ENCODE measurements at regions not wholly inside any gene's neighbourhood (a gene's known extent, or its start where the extent isn't known, plus 50 kb on each side); places are given as distances from the start of the nearest gene placed in this dataset.

DNA sequence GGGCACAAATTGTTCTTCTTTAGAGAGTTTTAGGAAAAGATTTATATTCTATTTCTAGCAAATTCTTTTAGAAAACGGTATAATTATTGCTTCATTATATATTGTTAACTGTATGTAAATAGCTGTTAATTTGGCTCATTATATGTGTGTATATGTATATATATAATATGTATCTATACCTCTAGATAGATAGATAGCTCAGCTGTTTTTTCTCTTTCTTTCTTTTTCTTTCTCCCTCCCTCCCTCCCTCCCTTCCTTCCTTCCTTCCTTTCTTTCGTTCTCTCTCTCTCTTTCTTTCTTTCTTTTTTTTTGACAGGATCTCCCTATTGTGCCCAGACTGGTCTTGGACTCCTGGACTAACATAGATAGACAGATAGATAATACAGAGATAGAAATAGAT, 1538.8 kb downstream of the PCDH7 start:
- TF ChIP-seq GATA3 (IDR thresholded peaks at IDR 0.05; ENCODE audit: low read depth, low read length) (no peak), GATA2 (IDR thresholded peaks at IDR 0.05; ENCODE audit: low read depth, low read length) (no peak)

DNA sequence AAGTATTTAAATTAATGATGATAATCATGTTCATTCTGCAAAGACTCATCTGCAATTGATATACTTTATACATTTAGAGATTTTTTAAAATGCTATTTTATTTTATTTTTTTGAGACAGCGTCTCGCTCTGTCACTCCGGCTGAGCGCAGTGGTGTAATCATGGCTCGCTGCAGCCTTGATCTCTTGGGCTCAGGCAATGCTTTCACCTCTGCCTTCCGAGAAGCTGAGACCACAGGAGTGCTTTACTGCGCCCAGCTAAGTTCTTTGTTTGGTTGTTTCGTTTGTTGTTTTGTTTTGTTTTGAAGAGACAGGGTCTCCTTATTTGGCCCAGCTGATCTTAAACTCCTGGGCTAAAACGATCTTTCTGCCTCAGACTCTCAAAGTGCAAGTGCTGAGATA, 1541.0 kb downstream of the PCDH7 start:
- TF ChIP-seq GATA3 (IDR thresholded peaks at IDR 0.05; ENCODE audit: low read depth, low read length) (no peak), GATA2 (IDR thresholded peaks at IDR 0.05; ENCODE audit: low read depth, low read length) (no peak)

DNA sequence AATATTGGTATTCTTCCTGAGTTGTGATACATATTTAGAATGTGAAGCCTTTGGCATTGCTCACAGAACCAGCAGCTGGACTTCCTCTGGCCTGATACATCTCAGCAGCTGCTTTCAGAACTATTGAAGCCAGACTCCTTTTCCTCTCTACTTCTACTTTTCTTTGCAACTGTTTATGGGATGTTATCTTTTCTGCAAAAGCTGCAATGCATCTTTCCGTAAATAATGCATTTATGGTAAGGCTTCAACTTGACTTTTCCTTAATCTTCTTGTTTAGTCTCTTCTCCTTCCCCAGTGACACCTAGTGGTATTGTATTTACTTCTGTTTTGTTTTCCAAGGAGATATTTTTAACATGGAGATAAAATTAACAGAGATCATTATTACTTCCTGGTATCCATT, 1548.7 kb downstream of the PCDH7 start:
- no peak for TF ChIP-seq GATA3 (IDR thresholded peaks at IDR 0.05; ENCODE audit: low read depth, low read length)
- no peak for TF ChIP-seq GATA2 (IDR thresholded peaks at IDR 0.05; ENCODE audit: low read depth, low read length)

DNA sequence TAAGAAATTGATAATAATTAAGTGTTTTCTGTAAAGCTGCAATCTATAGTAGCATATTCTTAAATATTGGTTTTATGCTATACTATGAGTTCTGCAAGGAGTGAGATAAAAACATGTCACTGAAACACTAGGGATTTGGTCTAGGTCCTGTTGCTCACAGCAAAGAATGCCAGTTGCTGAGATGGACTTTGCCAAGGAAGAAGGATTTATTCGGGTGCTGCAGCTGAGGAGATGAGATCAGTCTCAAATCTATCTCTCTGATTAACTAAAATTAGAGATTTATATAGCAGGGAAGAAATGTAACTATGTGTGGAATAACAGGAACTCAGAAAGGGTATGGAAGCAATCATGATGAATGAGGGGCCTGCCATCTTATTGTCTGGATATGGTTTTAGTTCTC, 1569.9 kb downstream of the PCDH7 start:
- no peak for TF ChIP-seq GATA3 (IDR thresholded peaks at IDR 0.05; ENCODE audit: low read depth, low read length)
- TF ChIP-seq GATA2 (IDR thresholded peaks at IDR 0.05; ENCODE audit: low read depth, low read length), result no peak

DNA sequence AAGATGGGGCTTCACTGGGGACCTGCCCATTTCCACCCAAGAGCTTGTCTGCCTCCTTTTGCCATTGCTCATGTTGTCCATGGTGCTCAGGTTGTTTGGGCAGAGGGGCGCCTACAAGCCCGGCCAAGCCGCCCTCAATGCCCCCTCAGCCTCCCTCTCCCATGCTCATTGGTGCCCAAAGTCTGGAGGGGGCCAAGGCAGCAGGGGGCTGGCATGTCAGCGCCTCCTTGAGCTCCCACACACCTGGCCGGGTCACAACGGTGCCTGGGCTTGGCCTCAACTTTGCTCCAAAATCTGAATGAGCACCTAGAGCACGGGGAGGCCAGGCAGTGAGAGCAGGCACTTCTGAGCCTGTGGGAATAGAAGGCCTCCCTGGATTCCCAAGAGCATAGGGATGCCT, 1598.8 kb downstream of the PCDH7 start:
- TF ChIP-seq GATA3 (IDR thresholded peaks at IDR 0.05; ENCODE audit: low read depth, low read length) (no peak), GATA2 (IDR thresholded peaks at IDR 0.05; ENCODE audit: low read depth, low read length) (no peak)

DNA sequence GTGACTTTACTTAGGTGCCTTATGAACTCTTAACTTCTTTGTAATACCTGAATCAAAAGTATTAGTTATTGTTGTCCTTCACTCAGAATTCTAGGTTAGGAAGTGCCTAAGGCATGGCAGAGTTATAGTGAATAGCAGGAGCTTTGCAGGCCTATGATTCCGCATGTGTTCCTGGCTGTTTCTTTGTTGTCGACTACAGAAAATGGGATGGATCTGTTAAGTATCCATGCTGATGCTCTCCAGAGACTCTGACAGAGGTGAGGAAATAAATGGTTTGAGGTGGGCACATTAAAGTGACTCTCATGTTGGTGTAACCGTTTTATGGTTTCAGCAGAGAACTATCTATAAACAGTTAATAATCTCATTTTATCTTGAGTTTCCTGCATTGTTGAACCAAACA, 1601.3 kb downstream of the PCDH7 start:
- TF ChIP-seq GATA3 (IDR thresholded peaks at IDR 0.05; ENCODE audit: low read depth, low read length) (no peak), GATA2 (IDR thresholded peaks at IDR 0.05; ENCODE audit: low read depth, low read length) (no peak)

DNA sequence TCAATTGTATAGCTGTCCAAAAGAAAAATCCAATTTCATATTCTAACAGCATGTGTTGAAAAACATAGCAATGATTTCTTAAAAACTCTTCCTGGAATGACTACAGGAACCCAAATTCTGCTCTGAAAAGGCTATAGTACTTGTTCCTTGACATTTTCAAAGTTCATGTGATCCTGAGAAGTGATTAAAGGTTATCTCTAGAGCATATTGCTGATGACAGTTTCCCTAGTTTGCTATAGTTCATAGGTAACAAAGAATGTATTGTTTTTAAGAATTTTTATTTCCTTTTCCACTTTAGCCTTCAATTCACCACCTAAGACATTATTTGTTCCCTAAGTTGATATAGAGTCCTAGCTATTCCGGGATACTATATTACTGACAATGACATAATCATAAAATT, 1614.6 kb downstream of the PCDH7 start:
- TF ChIP-seq GATA3 (IDR thresholded peaks at IDR 0.05; ENCODE audit: low read depth, low read length) (no peak), GATA2 (IDR thresholded peaks at IDR 0.05; ENCODE audit: low read depth, low read length) (no peak)

DNA sequence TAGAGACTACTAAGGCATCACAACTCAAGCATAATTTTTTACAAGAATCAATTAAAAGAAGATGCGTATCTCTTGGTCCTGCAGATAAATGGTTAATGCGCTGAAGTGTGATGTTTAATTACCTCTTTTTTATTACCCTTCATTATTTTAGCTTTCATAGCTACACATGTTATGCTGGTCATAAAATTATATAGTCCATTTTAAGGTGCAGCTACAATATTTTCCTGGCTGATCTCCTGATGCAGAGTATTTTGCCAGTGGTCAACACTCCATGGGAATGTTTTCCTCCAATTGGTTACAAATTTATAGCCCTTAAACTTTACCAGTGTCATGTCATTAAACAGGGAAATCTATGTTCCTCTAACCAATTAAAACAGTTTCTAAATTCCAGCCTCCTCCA, 1617.2 kb downstream of the PCDH7 start:
- TF ChIP-seq GATA3 (IDR thresholded peaks at IDR 0.05; ENCODE audit: low read depth, low read length) (no peak), GATA2 (IDR thresholded peaks at IDR 0.05; ENCODE audit: low read depth, low read length) (no peak)

DNA sequence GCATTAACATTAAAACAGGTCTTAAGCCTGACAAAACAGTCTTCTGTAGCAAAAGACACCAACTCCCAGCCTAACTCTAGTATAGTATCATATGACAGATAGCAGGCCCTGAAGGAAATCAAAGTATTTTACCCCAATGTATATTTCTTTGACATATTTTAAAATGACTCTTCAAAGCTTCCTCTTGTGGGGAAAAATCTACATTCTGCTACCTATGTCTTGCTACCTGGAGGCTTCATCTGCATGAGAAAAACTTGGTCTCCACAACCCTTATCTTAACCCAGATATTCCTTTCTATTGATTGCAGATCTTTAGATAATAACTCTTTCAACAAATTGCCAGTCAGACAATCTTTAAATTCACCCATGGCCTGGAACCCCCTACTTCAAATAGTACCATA, 1620.4 kb downstream of the PCDH7 start:
- TF ChIP-seq GATA2 (IDR thresholded peaks at IDR 0.05; ENCODE audit: low read depth, low read length), result no peak

DNA sequence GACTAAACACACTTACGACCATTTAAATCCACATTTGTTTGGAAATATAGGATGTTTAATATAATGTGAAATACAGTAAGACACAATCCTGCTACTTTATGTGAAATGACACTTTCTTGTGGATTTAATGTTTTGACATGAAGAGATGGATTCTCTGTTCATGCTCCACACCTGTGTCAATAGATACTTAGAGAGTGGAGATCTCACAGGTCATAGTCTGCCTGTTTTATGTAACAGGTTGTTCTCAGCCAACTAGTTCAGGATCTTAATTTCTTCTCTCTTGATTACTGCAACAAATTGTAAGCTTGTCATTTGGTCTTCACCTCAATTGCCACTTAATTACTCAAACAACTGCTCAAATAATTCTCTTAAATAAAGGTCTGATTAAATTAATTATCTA, 1621.2 kb downstream of the PCDH7 start:
- TF ChIP-seq GATA2 (IDR thresholded peaks at IDR 0.05; ENCODE audit: low read depth, low read length) (no peak), GATA3 (IDR thresholded peaks at IDR 0.05; ENCODE audit: low read depth, low read length) (no peak)

DNA sequence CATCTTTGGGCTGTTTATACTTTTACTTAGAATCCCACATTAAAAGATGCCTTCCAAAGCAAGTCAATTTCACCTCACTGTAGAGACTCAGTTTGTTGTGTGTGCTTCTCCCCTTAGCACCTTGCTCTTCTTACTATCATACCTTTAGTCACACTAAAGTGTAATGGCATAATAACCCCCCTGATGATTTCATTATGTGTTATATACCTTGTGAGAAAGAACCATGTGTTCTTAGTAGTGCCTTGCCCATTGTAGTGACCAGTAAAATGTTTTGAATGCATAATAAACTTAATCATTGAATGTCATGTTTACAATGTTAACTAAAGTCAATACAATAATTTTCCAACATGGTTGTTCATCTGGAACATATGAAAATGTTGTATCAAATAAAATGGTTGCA, 1621.9 kb downstream of the PCDH7 start:
- TF ChIP-seq GATA2 (IDR thresholded peaks at IDR 0.05; ENCODE audit: low read depth, low read length), result no peak
- TF ChIP-seq GATA3 (IDR thresholded peaks at IDR 0.05; ENCODE audit: low read depth, low read length), result no peak

DNA sequence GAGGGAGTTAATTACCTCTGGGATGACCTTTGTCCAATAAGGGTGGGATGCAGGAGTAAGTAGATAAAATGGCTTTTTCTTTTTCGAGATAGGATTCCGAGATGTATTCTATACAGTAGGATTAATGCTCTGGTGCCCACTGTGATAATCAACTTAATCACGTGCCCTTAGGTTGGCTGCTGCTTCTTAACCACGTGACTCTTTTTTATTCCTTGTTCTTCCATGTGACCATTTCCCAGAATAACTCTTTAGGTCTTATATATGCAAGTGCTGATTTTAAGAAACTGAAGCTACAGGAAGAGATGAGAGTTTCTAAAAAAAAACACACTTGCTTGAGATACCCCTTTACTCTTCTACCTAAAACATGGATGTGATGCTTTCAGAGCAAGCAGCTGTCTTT, 1628.9 kb downstream of the PCDH7 start:
- no peak for TF ChIP-seq GATA3 (IDR thresholded peaks at IDR 0.05; ENCODE audit: low read depth, low read length)
- TF ChIP-seq GATA2 (IDR thresholded peaks at IDR 0.05; ENCODE audit: low read depth, low read length), result no peak

DNA sequence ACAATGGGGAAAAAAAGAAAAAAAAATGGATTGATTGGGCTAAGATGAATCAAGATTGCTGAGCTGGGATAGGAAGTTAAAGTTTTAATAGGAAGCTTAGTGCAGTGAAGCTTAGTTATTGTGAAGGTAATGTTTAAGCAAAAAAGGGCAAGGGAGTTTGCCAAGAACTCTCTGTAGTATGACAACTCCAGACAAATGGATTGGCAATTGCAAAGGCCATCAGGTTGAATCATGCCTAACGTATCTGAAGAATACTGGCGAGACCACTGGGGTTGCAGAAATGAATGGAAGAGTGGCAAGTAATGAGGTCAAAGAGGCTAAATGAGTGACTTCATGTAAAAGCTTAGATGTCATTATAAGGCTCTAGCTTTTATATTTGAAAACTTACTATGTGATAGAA, 1654.0 kb downstream of the PCDH7 start:
- TF ChIP-seq GATA2 (IDR thresholded peaks at IDR 0.05; ENCODE audit: low read depth, low read length) (no peak), GATA3 (IDR thresholded peaks at IDR 0.05; ENCODE audit: low read depth, low read length) (no peak)

DNA sequence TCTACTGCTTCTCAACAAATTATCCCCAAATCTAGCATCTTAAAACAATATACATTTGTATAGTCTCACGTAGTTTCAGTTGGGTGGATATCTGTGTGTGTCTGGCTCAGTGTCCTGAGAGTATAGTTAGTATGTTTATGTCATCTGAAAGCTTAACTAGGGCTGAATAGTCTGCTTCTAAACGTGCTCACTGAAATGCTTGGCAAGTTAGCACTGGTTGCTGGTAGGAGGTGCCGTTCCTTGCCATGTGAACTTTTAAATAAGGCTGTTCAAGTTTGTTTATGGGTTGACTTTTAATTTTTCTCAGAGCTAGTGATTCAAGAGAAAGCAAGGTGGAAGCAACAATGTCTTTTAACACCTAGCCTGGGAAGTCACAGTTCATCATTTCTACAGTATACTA, 1673.6 kb downstream of the PCDH7 start:
- no peak for TF ChIP-seq GATA2 (IDR thresholded peaks at IDR 0.05; ENCODE audit: low read depth, low read length)
- no peak for TF ChIP-seq GATA3 (IDR thresholded peaks at IDR 0.05; ENCODE audit: low read depth, low read length)

DNA sequence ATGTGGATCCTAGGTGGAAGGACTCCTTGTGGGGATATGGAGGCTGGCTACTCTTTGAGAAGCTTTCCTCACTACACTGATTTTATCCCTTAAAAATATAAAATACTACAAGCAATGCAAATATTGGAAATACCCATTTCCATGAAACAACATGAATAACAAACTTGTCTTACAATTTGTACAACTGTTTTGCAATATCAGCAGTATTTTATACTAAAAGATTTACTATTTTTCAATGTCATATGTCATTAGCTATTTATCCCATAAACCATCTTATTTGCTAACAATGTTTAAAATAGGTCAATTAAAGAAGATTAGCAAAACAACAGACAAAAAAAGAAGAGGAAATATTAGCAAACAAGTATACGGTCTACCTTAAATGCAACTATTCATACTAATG, 1674.1 kb downstream of the PCDH7 start:
- no peak for TF ChIP-seq GATA3 (IDR thresholded peaks at IDR 0.05; ENCODE audit: low read depth, low read length)
- no peak for TF ChIP-seq GATA2 (IDR thresholded peaks at IDR 0.05; ENCODE audit: low read depth, low read length)

DNA sequence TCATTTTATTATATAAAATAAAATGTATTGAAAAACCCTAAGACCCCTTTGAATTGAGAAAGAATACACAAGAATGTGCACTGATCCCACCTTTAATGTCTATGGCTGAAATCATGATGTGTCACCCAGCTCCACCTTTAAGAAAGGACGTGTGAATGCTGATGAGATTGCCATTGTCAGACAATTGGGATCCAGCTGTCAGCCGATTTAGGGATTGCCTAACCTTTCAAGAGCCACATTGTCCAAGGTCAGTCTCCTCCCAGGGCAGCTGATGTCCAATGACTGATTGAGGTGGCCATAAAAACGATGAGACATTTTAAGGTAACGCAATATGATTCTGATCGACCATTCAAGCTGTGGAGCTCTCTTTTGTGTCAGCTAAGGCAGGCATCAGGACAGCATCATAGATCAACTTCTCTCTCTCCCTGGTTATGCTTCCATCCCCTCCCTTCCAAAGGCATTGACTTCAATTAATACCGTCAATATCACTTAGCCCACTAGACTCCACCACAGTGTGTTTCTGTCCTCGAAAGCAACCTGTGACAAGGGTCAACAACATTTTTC, 1676.4 kb downstream of the PCDH7 start:
- TF ChIP-seq GATA3 (IDR thresholded peaks at IDR 0.05; ENCODE audit: low read depth, low read length) (no peak), GATA2 (IDR thresholded peaks at IDR 0.05; ENCODE audit: low read depth, low read length) (no peak)

All from SH-SY5Y (cell line).